ENCODE measurements at regions not wholly inside any gene's neighbourhood (a gene's known extent, or its start where the extent isn't known, plus 50 kb on each side); places are given as distances from the start of the nearest gene placed in this dataset.

DNA sequence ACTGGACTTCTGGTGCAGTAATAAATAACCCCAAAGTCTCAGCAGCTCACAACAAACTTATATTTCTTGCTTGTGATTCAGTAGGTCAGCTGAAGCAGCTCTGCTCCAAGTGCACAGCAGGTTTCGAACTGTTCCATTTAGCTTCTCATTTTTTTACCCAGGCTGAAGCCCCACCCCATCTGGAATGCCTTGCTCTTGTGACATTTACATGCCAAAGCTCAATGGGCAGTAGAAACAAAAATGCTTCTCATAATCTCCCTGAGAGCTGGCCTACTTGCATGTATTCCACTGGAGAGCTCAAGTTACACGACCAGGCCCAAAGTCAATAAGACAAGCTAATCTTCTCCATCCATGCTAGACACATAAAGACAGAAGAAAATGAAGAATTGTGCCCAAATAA is 165.2 kb downstream of the HAO1 start:
- TF ChIP-seq, protein P1, sequence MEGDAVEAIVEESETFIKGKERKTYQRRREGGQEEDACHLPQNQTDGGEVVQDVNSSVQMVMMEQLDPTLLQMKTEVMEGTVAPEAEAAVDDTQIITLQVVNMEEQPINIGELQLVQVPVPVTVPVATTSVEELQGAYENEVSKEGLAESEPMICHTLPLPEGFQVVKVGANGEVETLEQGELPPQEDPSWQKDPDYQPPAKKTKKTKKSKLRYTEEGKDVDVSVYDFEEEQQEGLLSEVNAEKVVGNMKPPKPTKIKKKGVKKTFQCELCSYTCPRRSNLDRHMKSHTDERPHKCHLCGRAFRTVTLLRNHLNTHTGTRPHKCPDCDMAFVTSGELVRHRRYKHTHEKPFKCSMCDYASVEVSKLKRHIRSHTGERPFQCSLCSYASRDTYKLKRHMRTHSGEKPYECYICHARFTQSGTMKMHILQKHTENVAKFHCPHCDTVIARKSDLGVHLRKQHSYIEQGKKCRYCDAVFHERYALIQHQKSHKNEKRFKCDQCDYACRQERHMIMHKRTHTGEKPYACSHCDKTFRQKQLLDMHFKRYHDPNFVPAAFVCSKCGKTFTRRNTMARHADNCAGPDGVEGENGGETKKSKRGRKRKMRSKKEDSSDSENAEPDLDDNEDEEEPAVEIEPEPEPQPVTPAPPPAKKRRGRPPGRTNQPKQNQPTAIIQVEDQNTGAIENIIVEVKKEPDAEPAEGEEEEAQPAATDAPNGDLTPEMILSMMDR (IDR thresholded peaks at IDR 0.05) = no peak
- no peak for TF ChIP-seq POLR2A (IDR thresholded peaks at IDR 0.05)
